GM21447 (cell line): ENCODE measurements at regions not wholly inside any gene's neighbourhood (a gene's known extent, or its start where the extent isn't known, plus 50 kb on each side); places are given as distances from the start of the nearest gene placed in this dataset.

Experiments used
- ATAC-seq: cut with Tn5 transposase; IDR thresholded peaks from one replicate; pipeline ENCODE4 v1.9.1; 2021; ENCODE audit not compliant: unreplicated experiment

DNA sequence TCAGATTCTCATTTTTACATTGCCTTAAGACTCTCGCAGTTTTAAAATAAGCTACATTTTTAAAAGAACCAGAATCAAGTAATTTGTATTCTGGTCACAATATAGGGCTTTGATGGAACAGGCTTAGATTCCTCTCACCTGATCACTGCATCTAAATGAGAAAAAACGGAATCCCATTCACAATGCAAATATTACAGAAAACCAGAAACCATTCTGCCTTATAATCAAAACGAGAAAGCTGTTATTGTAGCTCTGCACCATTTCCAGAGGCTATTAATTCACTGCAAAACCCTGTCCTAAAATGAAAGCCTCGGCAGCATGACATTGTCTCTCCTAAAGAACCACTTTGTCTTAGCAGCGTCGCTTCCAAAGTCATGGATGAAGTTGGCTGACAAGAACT is 116.1 kb upstream of the ZNF366 start:
- ATAC-seq = no peak

DNA sequence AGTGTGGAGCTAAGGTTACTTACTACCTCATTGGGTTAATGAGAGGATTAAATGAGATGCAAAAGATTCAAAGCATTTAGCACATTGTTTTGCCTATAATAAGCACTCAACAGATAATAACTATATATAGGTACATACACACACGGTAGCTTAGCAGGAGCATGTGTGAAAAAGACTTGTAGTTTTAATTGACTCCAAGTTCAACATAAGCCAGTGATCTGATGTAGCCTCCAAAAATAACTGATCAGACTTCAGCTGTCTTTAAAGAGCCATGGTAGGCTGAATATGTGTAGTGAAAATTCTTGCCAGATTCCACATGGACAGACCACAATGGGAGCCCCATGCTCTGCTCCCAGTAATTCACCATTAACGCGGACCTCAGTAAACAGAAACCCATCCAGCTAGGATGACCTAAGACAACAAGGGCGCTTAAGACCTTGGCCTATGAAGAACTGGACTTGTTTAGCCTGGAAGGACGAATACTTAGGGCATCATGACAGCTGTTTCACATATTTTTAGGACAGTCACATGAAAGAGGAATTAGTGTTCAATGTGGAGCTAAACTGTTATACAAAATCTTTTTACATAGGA is 115.1 kb upstream of the ZNF366 start:
- no peak for ATAC-seq

DNA sequence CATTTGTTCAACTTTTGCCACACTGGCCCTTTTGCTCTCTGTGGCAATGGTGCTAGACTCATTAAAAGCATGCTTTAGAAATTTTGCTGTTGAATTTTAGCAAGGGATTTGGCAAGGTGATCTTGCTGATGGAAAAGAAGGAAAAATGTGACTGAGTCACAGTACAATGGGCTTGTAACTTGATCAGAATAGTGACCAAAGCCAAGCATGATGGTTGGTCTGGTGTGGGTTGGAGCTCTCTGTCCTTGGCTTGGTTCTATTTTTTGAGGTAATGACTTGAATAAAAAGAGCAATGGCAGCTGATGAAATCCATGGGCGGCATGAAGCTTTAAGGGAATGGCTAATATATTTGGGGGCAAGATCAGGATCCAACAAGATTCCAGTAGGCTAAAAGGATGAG is 114.4 kb upstream of the ZNF366 start:
- no peak for ATAC-seq

DNA sequence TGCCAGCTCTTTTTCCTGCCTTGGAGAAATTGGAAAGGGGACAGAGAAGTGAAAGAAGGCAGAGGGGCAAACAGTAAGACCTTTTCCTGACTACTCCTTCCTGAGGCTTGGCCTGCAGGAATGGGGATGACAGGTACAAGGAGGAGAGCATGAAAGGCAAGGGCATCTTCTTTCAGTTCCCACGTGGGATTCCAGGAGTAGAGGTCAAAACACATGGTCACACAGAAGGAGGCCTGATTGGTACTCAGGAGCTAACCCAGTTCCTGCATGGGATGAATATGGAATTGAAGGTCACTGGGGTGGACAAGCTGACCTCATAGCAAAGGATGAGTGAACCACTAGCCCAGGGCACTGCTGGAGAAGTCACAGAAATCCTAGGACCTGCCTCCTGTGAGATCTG is 112.5 kb upstream of the ZNF366 start:
- no peak for ATAC-seq

DNA sequence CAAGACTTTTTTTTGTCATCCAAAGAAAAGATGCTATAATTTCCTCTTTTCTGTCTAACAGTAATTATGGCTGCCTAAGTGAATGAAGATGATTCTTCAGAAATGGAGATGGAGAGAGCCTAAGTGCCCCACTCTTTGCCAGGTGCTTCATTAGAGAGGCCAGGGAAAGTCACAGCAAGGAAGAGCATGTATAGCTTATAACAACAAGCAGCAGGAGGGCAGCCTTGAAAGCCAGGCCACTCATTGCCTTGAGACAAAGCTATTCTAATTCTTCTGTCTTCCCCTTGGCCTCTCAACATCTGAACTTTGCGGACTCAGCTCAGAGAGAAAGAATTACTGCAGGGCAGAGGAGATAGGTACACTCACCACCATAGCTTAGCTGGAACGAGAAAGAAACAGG is 112.0 kb upstream of the ZNF366 start:
- ATAC-seq = no peak

DNA sequence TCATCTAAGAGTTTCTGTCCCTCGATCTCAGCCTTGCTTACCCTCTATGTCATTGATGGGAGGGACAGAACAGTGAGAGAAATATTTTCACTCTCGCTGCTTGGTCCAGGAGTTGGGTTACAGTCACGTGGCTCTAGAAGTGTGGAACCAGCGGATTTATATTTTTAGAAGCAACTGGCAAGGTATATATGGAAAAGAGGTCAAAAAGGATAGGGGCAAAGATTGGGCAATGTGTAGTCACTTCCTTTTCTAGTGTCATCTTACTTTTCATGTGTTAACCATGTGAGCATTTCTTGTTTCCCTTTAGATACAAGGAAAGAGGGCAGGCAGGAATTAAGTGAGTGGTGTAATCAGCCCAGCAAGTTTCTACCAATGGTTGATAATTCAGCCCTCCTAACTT is 111.5 kb upstream of the ZNF366 start:
- no peak for ATAC-seq

DNA sequence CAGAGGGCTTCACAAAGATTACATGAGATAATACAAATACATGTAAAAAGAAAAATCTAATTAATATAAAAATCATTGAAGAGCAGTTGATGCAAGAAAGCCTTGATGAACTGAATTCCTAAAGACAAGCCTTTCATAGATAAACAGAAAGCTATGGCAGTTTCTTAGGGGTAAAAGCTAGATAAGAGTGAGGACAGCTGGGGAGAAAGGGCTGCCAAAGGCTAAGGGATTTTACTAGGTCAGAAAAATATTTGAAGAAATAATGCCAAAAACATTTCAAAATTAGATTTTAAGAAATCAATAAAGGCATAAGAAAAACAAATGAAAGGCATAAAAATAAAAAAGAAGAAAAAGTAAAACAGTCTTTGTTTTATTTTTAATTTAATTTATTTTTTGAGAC is 107.9 kb upstream of the ZNF366 start:
- no peak for ATAC-seq

DNA sequence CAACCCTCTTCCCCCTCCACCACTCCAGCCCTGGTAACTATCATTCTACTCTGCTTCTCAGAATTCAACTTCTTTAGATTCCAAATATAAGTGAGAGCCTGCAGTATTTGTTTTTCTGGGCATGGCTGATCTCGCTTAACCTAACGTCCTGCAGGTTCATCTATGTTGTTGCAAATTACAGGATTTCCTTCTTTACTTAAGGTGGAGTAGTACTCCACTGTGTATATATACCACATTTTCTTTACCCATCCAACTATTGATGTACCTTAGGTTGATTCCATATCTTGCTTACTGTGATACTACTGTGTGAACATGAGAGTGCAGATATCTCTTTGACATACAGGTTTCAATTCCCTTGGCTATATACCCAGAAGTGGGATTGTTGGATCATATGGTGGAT is 106.3 kb upstream of the ZNF366 start:
- ATAC-seq = no peak

DNA sequence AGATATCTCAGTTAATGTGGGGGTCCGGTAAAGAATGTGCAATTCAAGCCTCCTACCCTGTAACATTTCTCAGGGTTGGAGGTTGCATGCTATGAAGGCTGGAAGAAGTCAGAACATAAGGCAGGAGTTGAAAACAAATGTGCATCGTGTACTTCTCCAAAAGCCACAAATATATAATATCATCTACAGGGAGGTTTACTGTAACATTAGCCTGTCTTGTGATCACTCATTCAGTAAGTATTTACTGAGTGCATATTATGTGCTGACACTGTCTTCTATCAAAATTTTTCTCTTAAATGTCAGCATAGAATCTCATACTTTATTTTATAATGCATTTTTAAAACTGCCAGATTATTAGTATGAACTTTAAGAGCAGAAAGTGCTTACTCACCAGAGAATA is 105.6 kb upstream of the ZNF366 start:
- no peak for ATAC-seq

DNA sequence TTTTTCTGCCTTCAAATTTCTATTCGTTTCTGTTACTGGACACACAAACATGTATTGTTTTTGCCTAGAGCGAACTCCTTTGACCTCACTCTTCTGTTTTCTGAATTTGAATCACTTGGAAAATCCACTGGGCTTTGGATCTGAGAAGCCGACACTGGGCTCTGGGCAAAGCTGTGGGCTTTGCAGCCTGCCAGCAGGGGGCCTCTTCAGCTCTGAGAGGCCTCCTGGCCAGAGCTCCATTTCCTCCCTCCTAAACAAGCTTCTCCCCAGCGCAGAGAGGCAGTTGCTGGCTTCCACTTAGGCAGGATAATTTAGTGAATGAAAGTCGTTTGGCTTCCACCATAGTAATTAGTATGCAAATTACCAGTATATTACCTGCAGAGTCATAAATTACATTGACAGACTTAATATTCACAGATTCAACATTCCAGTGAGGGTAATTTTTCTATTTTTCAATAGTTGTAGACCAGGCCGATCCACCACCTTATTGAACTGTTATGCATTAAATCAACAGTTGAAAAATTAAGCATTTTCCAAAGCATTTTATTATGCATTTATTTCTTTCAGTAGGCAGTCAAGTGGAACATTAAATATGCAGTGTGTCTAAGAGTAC is 104.0 kb upstream of the ZNF366 start:
- ATAC-seq = no peak

DNA sequence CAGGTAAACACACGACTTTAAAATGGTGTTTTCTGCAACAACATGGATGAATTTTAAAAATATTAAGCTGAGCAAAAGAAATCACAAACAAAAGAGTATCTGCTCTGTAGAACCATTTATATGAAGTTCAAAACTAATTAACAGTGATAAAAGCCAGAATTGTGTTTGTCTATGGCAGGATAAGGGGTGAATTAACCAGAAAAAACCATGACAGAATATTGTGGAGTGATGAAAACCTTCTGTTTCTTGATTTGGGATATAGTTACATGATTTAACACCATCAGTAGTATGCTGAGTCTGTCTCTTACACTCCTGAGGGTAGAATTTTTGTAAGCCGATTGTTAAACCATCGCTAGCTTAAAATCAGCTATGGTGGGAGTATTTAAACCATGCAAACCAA is 101.7 kb upstream of the ZNF366 start:
- ATAC-seq = no peak

DNA sequence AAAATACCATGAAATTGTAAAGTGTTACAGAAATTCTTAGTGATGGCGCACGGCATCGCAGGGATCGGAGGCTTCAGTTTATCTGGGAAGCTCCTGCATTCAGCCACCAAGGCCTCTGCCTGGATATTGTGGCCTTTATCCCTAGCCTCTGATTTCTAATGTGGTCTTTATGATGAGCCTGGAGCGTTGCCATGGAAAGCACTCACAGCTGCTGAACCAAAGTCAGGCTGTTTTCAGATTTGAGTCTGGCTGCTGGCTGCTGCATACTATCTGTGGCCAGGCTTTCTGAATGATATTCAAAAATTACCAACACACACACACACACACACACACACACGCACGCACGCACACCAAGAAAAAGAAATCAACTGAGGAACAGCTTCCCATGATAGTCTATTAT is 101.1 kb upstream of the ZNF366 start:
- ATAC-seq = no peak

DNA sequence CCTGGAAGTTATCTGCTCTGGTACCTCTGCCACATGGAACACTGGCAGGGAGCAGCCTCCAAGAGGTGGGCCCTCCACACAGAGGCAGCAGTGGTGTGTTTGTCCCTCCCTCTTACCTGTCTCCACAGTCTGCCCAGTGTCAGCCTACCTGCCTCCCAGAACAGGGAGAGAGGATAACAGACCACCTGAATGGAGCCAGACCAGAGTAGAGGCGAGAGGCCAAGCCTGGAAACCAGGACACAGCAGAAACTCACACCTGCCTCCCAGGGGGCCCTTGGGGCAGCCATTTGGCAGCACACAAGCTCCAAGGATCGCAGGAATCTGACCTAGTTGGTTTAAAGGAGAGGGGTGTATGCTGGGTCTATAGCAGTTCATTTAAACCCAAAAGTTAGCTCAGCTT is 100.2 kb upstream of the ZNF366 start:
- ATAC-seq = no peak

DNA sequence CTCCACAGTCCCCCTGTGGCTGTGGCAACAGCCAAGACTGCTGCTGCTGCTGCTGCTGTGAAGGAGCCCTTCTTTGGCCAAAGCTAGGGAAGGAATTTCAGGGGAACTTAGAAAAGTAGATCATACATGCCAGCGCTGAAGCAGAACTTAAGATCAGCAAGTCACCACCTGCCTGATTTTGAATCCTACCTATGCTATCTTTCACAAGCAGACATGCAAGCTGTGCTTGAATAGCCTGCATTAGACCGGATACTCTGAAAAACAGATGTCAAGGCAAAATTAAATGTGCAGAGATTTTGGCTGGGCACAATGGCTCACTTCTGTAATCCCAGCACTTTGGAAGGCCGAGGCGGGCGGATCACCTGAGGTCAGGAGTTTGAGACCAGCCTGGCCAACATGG is 99.3 kb upstream of the ZNF366 start:
- no peak for ATAC-seq

DNA sequence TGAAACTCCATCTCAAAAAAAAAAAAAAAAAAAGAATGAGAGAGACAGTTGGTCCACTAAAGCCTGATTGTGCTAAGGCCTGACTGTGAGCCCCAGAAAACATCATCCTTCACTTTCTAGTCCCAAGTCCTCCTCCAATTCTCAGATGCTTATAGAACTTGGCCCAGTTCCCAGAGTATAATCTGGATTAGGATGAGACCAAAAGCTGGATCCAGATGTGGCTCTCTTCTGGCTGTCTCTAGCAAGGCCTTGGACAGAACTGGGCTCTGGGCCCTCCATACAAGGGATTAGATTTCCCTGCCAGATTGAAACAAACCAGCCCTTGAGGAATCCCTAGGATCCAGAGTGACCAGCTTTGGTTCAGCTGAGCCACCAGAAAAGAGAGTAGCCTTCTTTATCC is 98.4 kb upstream of the ZNF366 start:
- ATAC-seq = no peak

DNA sequence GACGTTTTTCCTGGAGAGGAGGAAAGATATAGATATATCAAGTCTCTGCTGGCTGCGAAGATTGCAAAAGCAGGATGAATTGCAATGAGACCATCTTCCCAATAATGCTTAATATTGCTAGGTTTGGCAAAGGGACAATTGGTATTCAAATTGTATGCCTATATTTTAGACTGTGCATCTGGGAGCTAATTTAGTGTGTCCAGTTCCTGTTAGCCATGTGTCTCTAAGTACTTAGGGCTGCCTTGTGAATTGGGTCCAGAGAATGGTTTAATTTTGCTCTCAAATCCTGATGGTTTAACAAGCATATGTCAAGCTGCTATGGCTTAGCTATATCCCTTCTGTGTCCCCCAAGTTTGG is 97.6 kb upstream of the ZNF366 start:
- no peak for ATAC-seq

DNA sequence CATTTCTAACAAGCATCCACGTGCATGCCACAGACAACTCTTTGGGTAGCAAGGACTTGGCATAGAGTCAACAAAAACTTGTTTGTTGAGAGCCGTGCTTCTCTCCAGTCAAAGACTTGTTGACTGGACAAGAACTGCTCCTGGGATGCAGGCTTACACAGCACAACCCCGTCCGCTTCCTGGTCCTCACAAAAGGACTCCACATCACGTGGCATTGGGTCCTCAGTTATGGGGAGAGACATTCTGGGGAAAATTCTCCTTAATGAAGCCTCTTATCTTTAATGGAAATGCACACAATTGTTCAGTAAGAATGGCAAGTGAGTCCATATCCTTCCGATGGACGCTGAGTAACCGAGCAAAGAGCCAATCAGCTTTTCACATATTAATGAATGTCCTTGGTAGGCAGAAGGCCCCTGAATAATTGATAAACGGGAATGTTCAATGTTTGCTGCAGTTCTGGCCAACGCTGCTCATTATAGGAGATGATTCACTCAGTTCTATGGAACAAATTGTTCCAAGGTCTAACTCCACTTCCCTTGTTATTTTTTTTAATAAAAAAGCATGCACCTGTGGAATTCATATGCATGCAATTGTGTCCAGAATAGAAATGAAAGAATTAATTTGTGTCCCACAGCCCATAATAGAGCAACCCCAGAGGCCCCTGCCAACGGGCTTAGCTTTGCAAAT is 97.0 kb upstream of the ZNF366 start:
- ATAC-seq = no peak

DNA sequence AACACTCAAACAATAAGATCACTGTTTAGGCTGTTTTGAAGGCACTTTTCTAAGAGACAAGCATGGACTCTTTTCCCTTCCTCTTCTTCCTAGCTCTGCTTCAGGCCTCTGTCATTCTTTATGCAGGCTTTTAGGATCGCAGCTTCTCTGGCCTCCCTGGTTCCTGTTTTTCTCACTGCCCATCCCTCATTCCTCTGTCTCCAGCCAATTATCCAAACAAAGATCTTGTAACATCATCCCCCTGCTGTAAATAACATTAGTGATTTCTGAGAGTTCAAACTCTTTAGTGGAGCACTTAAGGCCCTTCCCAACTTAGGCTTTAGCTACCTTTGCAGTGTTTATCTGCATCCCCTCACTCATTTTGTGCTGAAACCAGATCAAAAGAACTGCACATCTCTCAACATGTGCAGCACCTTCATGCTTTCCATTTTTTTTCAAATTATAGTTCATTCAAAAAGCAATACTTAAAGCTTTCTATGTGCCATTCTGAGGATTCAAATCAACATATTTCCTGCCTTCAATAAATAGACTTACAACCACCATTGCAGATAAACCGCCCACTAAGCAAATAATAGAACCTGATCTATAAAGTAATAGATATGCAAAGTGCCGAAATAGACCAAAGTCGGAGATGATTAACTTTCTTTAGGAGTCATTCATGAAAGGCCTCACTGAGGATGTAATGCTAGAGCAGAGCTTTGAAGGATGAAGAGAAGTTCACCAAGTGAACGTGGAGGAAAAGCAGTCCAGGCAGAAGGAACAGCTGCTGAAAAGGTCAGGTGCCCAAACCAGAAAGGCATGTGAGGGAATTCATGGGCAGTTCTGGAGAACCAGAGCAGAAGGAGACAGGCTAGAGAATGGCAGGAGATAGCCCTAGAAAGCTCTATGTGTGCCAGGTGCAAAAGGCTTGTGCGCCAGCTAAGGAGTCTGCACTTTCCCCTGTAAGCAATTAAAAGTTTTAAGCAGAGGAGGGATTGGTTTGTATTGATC is 95.8 kb upstream of the ZNF366 start:
- ATAC-seq = no peak

DNA sequence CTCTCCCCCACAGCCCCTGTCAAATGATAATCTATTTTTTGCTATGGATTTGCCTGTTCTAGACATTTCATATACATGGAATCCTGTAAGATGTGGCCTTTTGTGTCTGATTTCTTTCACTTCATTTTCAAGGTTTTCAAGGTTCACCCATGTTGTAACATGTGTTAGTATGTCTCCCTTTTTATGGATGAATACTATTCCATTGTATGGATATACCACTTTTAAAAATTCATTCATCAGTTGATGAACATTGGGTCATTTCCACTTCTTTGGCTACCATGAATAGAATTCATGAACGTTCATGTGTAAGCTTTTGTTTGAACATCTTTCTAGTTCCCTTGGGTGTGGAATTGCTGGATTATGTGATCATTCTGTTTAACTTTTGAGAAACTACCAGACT is 94.7 kb upstream of the ZNF366 start:
- no peak for ATAC-seq

DNA sequence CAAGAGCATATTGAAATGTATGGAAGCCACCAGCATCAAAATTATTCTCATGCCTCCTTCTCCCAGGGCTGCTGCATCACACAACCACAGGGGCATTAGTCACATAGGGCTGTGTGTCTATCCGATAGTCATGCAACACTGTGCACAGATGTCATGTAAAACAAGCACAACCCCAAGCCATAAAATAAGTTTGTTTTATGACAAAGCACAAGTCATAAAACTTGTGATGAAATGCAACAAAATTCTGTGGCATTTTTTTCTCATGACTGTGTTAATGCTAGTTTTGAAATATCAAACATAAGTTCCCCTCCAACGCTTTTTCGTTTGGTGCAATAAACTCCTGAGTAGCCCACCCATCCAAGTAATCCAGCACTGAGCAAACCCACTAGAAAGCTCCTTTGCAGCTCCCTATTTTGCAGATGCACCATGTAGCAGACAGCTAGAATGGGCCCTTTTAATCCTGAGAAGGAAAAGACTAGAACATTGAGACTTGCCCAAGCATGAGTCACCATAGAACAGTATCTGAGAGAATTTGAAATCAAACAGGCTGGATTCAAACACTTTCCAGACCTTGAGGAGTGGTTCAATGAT is 93.3 kb upstream of the ZNF366 start:
- ATAC-seq = no peak
